ENCODE measurements at regions not wholly inside any gene's neighbourhood (a gene's known extent, or its start where the extent isn't known, plus 50 kb on each side); places are given as distances from the start of the nearest gene placed in this dataset.
A peak's percentile ranks its signal among the peaks of the same experiment; 100 is the strongest.

DNA sequence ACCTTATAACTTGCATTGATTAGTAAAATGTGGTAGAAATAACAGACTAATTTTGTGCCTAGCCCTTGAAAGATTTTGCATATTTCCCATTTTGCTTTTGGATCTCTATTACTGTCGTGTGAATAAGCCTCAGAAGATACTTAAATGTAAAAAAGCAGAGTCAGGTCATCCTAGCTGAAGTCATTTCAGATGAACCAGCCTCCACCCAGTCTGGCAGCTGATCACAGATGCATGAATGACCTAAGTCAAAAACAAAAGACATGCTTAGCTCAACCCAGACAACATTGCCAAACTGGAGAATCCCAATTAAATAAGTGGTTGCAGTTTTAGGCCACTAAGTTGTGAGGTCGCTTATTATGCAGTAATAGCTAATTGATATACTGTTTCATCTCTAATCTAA lies 349.9 kb downstream of the C12orf50 start:
- TF ChIP-seq, protein P1, sequence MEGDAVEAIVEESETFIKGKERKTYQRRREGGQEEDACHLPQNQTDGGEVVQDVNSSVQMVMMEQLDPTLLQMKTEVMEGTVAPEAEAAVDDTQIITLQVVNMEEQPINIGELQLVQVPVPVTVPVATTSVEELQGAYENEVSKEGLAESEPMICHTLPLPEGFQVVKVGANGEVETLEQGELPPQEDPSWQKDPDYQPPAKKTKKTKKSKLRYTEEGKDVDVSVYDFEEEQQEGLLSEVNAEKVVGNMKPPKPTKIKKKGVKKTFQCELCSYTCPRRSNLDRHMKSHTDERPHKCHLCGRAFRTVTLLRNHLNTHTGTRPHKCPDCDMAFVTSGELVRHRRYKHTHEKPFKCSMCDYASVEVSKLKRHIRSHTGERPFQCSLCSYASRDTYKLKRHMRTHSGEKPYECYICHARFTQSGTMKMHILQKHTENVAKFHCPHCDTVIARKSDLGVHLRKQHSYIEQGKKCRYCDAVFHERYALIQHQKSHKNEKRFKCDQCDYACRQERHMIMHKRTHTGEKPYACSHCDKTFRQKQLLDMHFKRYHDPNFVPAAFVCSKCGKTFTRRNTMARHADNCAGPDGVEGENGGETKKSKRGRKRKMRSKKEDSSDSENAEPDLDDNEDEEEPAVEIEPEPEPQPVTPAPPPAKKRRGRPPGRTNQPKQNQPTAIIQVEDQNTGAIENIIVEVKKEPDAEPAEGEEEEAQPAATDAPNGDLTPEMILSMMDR (conservative IDR thresholded peaks at IDR 0.05; ENCODE audit: low read depth, low read length), result no peak
- no peak overlapping the region for H2AFZ ChIP-seq (ENCODE audit: low read depth)

DNA sequence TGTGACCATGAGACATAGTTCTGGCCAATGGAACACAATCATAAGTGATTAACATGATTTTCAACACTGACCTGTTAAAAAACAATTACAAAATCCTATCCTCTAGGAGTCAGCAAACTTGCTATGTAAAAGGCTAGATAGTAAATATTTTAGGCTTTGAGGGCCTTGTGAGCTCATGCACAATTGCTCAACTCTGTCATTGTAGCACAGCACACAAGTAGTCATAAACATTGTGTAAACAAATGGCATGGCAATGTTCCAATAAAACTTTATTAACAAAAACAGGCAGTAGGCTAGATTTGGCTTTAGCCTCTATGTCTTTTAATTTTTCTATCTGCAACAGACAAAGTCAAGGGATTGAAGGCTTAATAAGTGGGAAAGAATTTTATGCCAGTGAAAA lies 350.7 kb downstream of the C12orf50 start:
- H3K4me2 ChIP-seq, result no peak overlapping the region
- TF ChIP-seq, protein P1 (conservative IDR thresholded peaks at IDR 0.05; ENCODE audit: low read depth, low read length), result no peak
- H3K36me3 ChIP-seq (ENCODE audit: insufficient read depth), result no peaks in the 10 kb centered on the region
- H3K27me3 ChIP-seq (ENCODE audit: insufficient read depth, low read depth), result no peaks in the 10 kb centered on the region
- no peak overlapping the region for H3K27ac ChIP-seq
- no peaks in the 10 kb centered on the region for H3K4me1 ChIP-seq (ENCODE audit: low read depth, poor library complexity, severe bottlenecking)
- H4K20me1 ChIP-seq (ENCODE audit: insufficient read depth), result no peaks in the 10 kb centered on the region
- H3K79me2 ChIP-seq (ENCODE audit: insufficient read depth, low read depth), result no peaks in the 10 kb centered on the region
- no peak overlapping the region for H3K9ac ChIP-seq
- H2AFZ ChIP-seq (ENCODE audit: low read depth), result no peak overlapping the region
- H3K4me3 ChIP-seq (IDR thresholded peaks at IDR 0.05; ENCODE audit: insufficient read depth, low read depth, low read length), result no peak overlapping the region

More for the DNA sequence above, 349.9 kb downstream of the C12orf50 start:
- Histone ChIP-seq H3K27me3 (ENCODE audit: insufficient read depth, low read depth) (no peaks in the 10 kb centered on the region), H3K4me3 (IDR thresholded peaks at IDR 0.05; ENCODE audit: insufficient read depth, low read depth, low read length) (no peak overlapping the region), H4K20me1 (ENCODE audit: insufficient read depth) (no peaks in the 10 kb centered on the region), H3K4me1 (ENCODE audit: low read depth, poor library complexity, severe bottlenecking) (no peaks in the 10 kb centered on the region), H3K79me2 (ENCODE audit: insufficient read depth, low read depth) (no peaks in the 10 kb centered on the region), H3K9ac (no peak overlapping the region), H3K4me2 (no peak overlapping the region), H3K36me3 (ENCODE audit: insufficient read depth) (no peaks in the 10 kb centered on the region), H3K27ac (no peak overlapping the region)

- Histone ChIP-seq H4K20me1 (ENCODE audit: insufficient read depth) (no peaks in the 10 kb centered on the region), H3K4me1 (ENCODE audit: low read depth, poor library complexity, severe bottlenecking) (peaks cover 8% of the 10 kb centered on the region), H3K9ac (no peak overlapping the region), H3K4me3 (IDR thresholded peaks at IDR 0.05; ENCODE audit: insufficient read depth, low read depth, low read length) (no peak overlapping the region), H3K27ac (no peak overlapping the region), H3K27me3 (ENCODE audit: insufficient read depth, low read depth) (no peaks in the 10 kb centered on the region), H2AFZ (ENCODE audit: low read depth) (no peak overlapping the region), H3K79me2 (ENCODE audit: insufficient read depth, low read depth) (no peaks in the 10 kb centered on the region), H3K36me3 (ENCODE audit: insufficient read depth) (no peaks in the 10 kb centered on the region), H3K4me2 (no peak overlapping the region)
- TF ChIP-seq, protein P1 (conservative IDR thresholded peaks at IDR 0.05; ENCODE audit: low read depth, low read length), result no peak
These were observed 352.5 kb downstream of the C12orf50 start for GRCh38 chr12:87676731-87677130.

DNA sequence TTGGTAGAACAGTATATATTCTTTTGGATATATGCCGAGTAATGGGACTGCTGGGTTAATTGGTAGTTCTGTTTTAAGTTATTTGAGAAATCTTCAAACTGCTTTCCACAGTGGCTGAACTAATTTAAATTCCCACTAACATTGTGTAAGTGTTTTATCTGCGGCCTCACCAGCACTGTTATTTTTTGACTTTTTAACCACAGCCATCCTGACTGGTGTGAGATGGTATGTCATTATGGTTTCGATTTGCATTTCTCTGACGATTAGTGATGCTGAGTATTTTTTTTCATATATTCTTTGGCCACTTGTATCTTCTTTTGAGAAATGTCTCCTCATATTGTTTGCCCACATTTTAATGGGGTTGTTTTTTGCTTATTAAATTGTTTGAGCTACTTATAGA lies 357.4 kb downstream of the C12orf50 start:
- 0 out of 2 replicates have a peak overlapping the region, but pooled peaks have one; percentile 11 for H3K4me2 ChIP-seq
- H3K9ac ChIP-seq, result no peak overlapping the region
- H3K4me1 ChIP-seq (ENCODE audit: low read depth, poor library complexity, severe bottlenecking), result peaks cover 11% of the 10 kb centered on the region
- no peak overlapping the region for H2AFZ ChIP-seq (ENCODE audit: low read depth)
- no peaks in the 10 kb centered on the region for H3K79me2 ChIP-seq (ENCODE audit: insufficient read depth, low read depth)
- no peak overlapping the region for H3K4me3 ChIP-seq (IDR thresholded peaks at IDR 0.05; ENCODE audit: insufficient read depth, low read depth, low read length)
- H4K20me1 ChIP-seq (ENCODE audit: insufficient read depth), result no peaks in the 10 kb centered on the region
- no peaks in the 10 kb centered on the region for H3K36me3 ChIP-seq (ENCODE audit: insufficient read depth)
- no peak overlapping the region for H3K27ac ChIP-seq
- H3K27me3 ChIP-seq (ENCODE audit: insufficient read depth, low read depth), result no peaks in the 10 kb centered on the region
- TF ChIP-seq, protein P1 (conservative IDR thresholded peaks at IDR 0.05; ENCODE audit: low read depth, low read length), result no peak

Measured in KMS-11 (cell line).